ENCODE measurements at regions not wholly inside any gene's neighbourhood (a gene's known extent, or its start where the extent isn't known, plus 50 kb on each side); places are given as distances from the start of the nearest gene placed in this dataset.

GRCh38 chr13:108000998-108001397 lies 214.3 kb downstream of the LIG4 start:
- no peak overlapping the region for H3K4me3 ChIP-seq (ENCODE audit: low read depth, low read length)
- no peaks in the 10 kb centered on the region for H3K9me3 ChIP-seq
- H3K27ac Mint-ChIP-seq (ENCODE audit: unreplicated experiment), result no peak overlapping the region
- intact Hi-C loops (cut with micrococcal nuclease; ENCODE audit: unreplicated experiment), result no loop called here
- ChIA-PET POLR2A (no interaction called here), CTCF (no interaction called here)
- no peak for DNase-seq
- H3K27me3 ChIP-seq (replicated peaks; ENCODE audit: control insufficient read depth, insufficient read depth, low read length), result no peaks in the 10 kb centered on the region
- no peaks in the 10 kb centered on the region for H3K9me3 Mint-ChIP-seq (ENCODE audit: unreplicated experiment)
- H3K36me3 ChIP-seq (ENCODE audit: control insufficient read depth, insufficient read depth, low read length), result no peaks in the 10 kb centered on the region
- H3K4me1 Mint-ChIP-seq (ENCODE audit: low read depth, unreplicated experiment), result no peaks in the 10 kb centered on the region
- H3K27me3 Mint-ChIP-seq (ENCODE audit: insufficient read depth, unreplicated experiment), result no peaks in the 10 kb centered on the region
- H3K36me3 Mint-ChIP-seq (ENCODE audit: insufficient read depth, unreplicated experiment), result no peaks in the 10 kb centered on the region
- no peak overlapping the region for H3K4me3 Mint-ChIP-seq (ENCODE audit: unreplicated experiment)
- BruUV-seq (replicated peaks), result no TSS peak
- no peak for TF ChIP-seq CTCF (IDR thresholded peaks at IDR 0.05; ENCODE audit: insufficient read depth in 1 of 2, low read depth in 1 of 2, low read length in 1 of 2, severe bottlenecking in 1 of 2, unreplicated experiment in 1 of 2)
- no peaks in the 10 kb centered on the region for H3K4me1 ChIP-seq

- no peaks in the 10 kb centered on the region for H3K4me1 Mint-ChIP-seq (ENCODE audit: low read depth, unreplicated experiment)
- no peaks in the 10 kb centered on the region for H3K36me3 Mint-ChIP-seq (ENCODE audit: insufficient read depth, unreplicated experiment)
- no peak for TF ChIP-seq CTCF (IDR thresholded peaks at IDR 0.05; ENCODE audit: insufficient read depth in 1 of 2, low read depth in 1 of 2, low read length in 1 of 2, severe bottlenecking in 1 of 2, unreplicated experiment in 1 of 2)
Measured at GRCh38 chr13:107999751-108000150, 215.6 kb downstream of the LIG4 start.

GRCh38 chr13:107994137-107994536 lies 221.2 kb downstream of the LIG4 start:
- Histone ChIP-seq H3K4me3 (ENCODE audit: low read depth, low read length) (no peak overlapping the region), H3K36me3 (ENCODE audit: control insufficient read depth, insufficient read depth, low read length) (no peaks in the 10 kb centered on the region), H3K4me1 (0 out of 2 replicates have a peak, but pooled peaks cover 3% of the 10 kb centered on the region), H3K27me3 (replicated peaks; ENCODE audit: control insufficient read depth, insufficient read depth, low read length) (no peaks in the 10 kb centered on the region), H3K9me3 (peaks cover 6% of the 10 kb centered on the region; the same call in 1 of the 2 replicates)
- no peak overlapping the region for H3K27ac Mint-ChIP-seq (ENCODE audit: unreplicated experiment)
- no peak for TF ChIP-seq CTCF (IDR thresholded peaks at IDR 0.05; ENCODE audit: insufficient read depth in 1 of 2, low read depth in 1 of 2, low read length in 1 of 2, severe bottlenecking in 1 of 2, unreplicated experiment in 1 of 2)
- no peaks in the 10 kb centered on the region for H3K27me3 Mint-ChIP-seq (ENCODE audit: insufficient read depth, unreplicated experiment)
- no peaks in the 10 kb centered on the region for H3K9me3 Mint-ChIP-seq (ENCODE audit: unreplicated experiment)
- no peaks in the 10 kb centered on the region for H3K4me1 Mint-ChIP-seq (ENCODE audit: low read depth, unreplicated experiment)
- no peak overlapping the region for H3K4me3 Mint-ChIP-seq (ENCODE audit: unreplicated experiment)
- ChIA-PET POLR2A (no interaction called here), CTCF (no interaction called here)
- BruUV-seq (replicated peaks), result no TSS peak
- no peak for DNase-seq
- no peaks in the 10 kb centered on the region for H3K36me3 Mint-ChIP-seq (ENCODE audit: insufficient read depth, unreplicated experiment)
- intact Hi-C loops (cut with micrococcal nuclease; ENCODE audit: unreplicated experiment), result no loop called here

More at GRCh38 chr13:107999751-108000150, 215.6 kb downstream of the LIG4 start:
- BruUV-seq (replicated peaks), result no TSS peak
- Histone ChIP-seq H3K36me3 (ENCODE audit: control insufficient read depth, insufficient read depth, low read length) (no peaks in the 10 kb centered on the region), H3K4me3 (ENCODE audit: low read depth, low read length) (no peak overlapping the region), H3K27me3 (replicated peaks; ENCODE audit: control insufficient read depth, insufficient read depth, low read length) (no peaks in the 10 kb centered on the region), H3K4me1 (no peaks in the 10 kb centered on the region), H3K9me3 (no peaks in the 10 kb centered on the region)
- H3K27ac Mint-ChIP-seq (ENCODE audit: unreplicated experiment), result no peak overlapping the region
- POLR2A ChIA-PET, result no interaction called here
- intact Hi-C loops (cut with micrococcal nuclease; ENCODE audit: unreplicated experiment), result no loop called here
- no peak overlapping the region for H3K4me3 Mint-ChIP-seq (ENCODE audit: unreplicated experiment)
- DNase-seq, result no peak
- no peaks in the 10 kb centered on the region for H3K27me3 Mint-ChIP-seq (ENCODE audit: insufficient read depth, unreplicated experiment)
- H3K9me3 Mint-ChIP-seq (ENCODE audit: unreplicated experiment), result no peaks in the 10 kb centered on the region
- CTCF ChIA-PET, result no interaction called here
